ENCODE measurements at regions not wholly inside any gene's neighbourhood (a gene's known extent, or its start where the extent isn't known, plus 50 kb on each side); places are given as distances from the start of the nearest gene placed in this dataset.

DNA sequence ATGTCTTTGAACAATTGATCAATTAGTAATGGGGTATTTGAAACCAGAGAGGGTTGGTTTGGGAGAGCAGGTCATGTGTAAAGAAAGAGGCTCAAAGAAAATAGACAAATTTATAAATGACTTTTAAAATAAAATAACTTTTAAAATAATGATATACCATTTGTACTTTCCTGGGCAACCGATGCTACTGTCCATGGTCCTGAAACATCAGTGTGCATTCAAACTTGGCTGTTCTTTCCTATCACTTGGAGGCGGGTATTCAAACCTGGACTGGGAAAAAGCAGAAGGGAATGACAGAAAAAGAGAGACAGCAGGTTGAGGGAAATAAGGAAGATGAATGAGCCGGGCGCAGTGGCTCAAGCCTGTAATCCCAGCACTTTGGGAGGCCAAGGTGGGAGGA, 1446.4 kb upstream of the WWC1 start:
- H3K9me3 Mint-ChIP-seq: peaks cover 18% of the 10 kb centered on the region
- H3K36me3 Mint-ChIP-seq: no peaks in the 10 kb centered on the region
- H3K27ac Mint-ChIP-seq: no peak overlapping the region
- ATAC-seq: no peak
- H3K4me1 Mint-ChIP-seq: no peaks in the 10 kb centered on the region
- DNase-seq (ENCODE audit: low spot score in 2 of 2): no peak
- no peak overlapping the region for H3K4me3 Mint-ChIP-seq

DNA sequence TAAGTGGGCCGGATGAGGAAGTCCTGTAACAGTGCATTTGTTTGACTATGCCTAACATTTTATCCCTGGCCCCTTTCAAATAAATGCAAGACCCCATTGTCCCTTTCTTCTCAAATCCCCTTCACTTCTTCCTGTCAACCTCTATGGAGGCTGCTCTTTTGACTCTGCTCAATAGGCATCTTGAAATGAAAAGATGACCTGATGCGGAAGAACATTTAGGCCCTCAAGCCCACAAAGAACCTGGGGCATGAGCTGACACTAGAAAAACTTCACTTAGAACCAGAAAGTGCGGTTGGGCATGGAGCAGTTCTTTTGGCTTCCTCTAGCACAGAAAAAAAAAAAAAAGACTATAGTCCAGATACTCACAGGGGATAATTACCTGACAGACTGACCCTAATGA, 1434.7 kb upstream of the WWC1 start:
- H3K36me3 Mint-ChIP-seq: no peaks in the 10 kb centered on the region
- H3K4me1 Mint-ChIP-seq: no peaks in the 10 kb centered on the region
- H3K9me3 Mint-ChIP-seq: peaks cover 17% of the 10 kb centered on the region
- no peak overlapping the region for H3K27ac Mint-ChIP-seq
- H3K4me3 Mint-ChIP-seq: no peak overlapping the region
- no peak for DNase-seq (ENCODE audit: low spot score in 2 of 2)
- ATAC-seq: no peak

DNA sequence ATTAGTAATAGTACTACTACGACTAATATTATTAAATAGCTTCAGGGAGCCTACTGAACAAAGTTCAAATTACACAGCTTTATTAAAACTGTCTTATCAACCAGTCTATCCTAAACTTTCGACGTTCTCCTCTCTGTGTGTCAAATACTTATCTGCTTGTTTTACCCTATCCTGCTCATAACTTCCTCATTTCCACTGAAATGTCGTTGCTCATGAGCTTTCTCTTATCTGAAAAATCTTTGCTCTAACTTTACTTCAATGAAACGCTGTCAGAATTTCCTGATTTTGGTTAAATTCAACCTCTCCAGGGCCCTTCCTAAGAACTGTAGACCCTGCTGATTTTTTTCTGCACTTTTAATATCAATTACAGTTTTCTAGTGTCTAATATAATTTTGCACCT, 1431.0 kb upstream of the WWC1 start:
- Mint-ChIP-seq H3K4me1 (no peaks in the 10 kb centered on the region), H3K27ac (no peak overlapping the region), H3K36me3 (no peaks in the 10 kb centered on the region), H3K4me3 (no peak overlapping the region), H3K9me3 (peaks cover 24% of the 10 kb centered on the region)
- no peak for DNase-seq (ENCODE audit: low spot score in 2 of 2)
- ATAC-seq: no peak

DNA sequence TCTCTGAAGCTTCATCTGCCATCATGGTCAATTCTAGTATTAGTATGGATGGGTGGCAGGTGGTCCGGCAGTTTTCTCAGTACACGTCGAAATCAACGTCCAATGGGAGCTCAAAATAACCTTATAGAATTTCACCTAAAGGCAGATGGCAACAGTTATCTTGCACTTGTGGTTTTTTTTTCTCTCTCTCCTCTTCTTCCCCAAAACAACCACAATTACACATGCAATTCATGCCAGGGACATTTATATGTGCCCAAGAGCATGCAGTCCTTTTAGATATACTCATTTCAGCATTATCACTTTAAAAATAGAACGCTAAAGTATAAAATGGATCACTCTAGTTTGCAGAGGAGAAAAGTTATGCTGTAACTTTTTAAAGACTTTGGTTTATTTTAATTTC, 1428.9 kb upstream of the WWC1 start:
- Mint-ChIP-seq H3K9me3 (peaks cover 24% of the 10 kb centered on the region), H3K27ac (no peak overlapping the region), H3K4me1 (no peaks in the 10 kb centered on the region), H3K36me3 (no peaks in the 10 kb centered on the region), H3K4me3 (no peak overlapping the region)
- ATAC-seq (no peak), DNase-seq (ENCODE audit: low spot score in 2 of 2) (no peak)

DNA sequence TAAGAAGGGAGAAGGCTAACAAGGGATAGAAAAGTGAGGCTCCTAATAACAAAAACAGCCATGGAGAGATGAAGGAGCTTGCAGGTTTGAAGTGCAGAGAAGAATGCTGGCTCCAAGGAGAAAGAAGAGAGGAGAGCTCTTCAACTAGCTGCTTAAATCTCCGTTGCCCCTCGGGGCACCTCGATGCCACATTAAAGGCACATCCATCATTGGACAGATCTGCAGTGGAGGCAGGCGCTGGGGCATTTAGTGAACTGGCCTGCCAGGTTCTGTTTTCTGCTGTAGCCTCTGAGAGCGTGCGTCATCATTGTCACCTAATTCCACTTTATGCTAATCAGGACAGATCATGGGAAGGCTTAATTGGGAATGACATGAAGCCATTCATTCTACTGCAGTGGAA, 1426.2 kb upstream of the WWC1 start:
- Mint-ChIP-seq H3K36me3 (no peaks in the 10 kb centered on the region), H3K4me3 (no peak overlapping the region)
- ATAC-seq: no peak

DNA sequence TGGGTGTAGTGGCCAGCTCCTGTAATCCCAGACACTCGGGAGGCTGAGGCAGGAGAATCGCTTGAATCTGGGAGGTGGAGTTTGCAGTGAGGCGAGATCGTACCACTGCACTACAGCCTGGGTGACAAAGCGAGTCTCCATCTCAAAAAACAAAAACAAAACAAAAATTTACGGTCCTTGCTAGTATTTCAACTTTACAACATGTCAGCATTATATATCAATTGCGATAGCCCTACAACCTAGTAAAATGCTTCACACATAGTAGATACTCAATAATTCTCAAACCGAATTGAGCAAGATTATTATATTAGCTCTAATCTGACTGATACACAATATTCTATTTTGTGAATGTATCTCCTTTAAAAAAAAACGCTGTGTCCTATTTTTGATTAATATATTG, 1411.0 kb upstream of the WWC1 start:
- Mint-ChIP-seq H3K27ac (no peak overlapping the region), H3K36me3 (no peaks in the 10 kb centered on the region), H3K4me3 (no peak overlapping the region), H3K9me3 (peaks cover 11% of the 10 kb centered on the region), H3K4me1 (no peaks in the 10 kb centered on the region)
- DNase-seq (ENCODE audit: low spot score in 2 of 2): no peak
- no peak for ATAC-seq

More for the DNA sequence above, 1426.2 kb upstream of the WWC1 start:
- DNase-seq (ENCODE audit: low spot score in 2 of 2): no peak
- Mint-ChIP-seq H3K27ac (no peak overlapping the region), H3K9me3 (peaks cover 23% of the 10 kb centered on the region), H3K4me1 (no peaks in the 10 kb centered on the region)

DNA sequence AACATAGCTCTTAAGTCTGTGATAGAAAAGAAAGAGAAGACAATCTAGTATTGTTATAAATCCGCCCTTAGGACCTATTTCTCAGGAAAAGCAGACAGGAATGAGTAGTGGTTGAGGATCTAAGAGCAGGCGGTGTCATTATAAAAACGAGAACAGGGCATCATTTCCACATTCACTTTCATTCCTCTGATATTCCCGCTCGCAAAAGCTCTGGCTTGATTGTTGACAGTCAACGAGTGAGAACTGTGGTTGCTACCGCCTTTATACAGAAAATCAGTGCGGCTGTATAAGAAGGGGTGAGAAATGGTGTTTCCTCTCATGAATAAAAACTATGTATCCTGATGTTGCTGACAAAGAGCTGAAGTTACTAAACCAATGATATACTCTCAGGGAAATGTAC, 1409.6 kb upstream of the WWC1 start:
- Mint-ChIP-seq H3K4me1 (no peaks in the 10 kb centered on the region), H3K27ac (no peak overlapping the region), H3K4me3 (no peak overlapping the region), H3K9me3 (peaks cover 11% of the 10 kb centered on the region), H3K36me3 (no peaks in the 10 kb centered on the region)
- DNase-seq (ENCODE audit: low spot score in 2 of 2): no peak
- ATAC-seq: no peak

DNA sequence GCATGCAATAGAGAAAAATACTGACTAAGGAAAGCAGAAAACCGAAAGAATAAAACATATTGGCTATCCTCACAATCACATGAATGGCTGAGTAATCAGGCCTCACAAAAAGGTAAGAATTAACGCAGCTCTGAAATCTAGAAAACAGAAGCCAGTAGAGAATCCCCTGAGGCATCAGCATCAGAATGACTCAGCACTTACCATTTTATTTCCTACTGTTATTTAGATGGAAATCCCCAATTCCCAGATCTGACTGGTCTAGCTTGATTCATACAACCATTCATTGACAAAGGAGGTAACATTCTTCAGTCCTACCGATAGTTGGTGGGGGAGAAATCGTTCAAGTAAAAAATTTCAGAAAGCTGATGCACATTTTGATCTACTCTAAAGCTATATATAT, 1408.4 kb upstream of the WWC1 start:
- H3K27ac Mint-ChIP-seq: no peak overlapping the region
- no peak for ATAC-seq
- peaks cover 11% of the 10 kb centered on the region for H3K9me3 Mint-ChIP-seq
- H3K36me3 Mint-ChIP-seq: no peaks in the 10 kb centered on the region
- H3K4me3 Mint-ChIP-seq: no peak overlapping the region
- no peak for DNase-seq (ENCODE audit: low spot score in 2 of 2)
- H3K4me1 Mint-ChIP-seq: no peaks in the 10 kb centered on the region

DNA sequence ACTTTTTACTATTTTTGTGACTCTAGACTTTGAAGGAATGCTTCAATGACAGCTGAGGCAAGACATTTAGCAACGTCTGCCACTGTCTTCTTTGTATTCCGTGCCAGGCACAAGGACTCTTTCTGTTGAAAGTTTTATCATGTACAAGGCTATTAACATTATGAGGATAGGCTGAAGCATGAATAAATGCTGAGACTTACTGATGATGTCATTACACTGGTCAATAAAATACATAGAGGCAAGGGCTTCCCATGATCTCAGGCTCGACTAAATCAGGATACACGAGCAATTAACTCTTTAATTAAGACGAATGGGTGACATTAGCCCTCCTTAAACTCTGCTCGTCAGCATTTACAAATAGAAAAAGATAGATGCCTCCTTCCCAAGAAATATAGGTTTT, 1393.3 kb upstream of the WWC1 start:
- H3K27ac Mint-ChIP-seq: no peak overlapping the region
- ATAC-seq (no peak), DNase-seq (ENCODE audit: low spot score in 2 of 2) (no peak)
- peaks cover 14% of the 10 kb centered on the region for H3K9me3 Mint-ChIP-seq
- H3K4me3 Mint-ChIP-seq: no peak overlapping the region
- H3K4me1 Mint-ChIP-seq: no peaks in the 10 kb centered on the region
- H3K36me3 Mint-ChIP-seq: no peaks in the 10 kb centered on the region

DNA sequence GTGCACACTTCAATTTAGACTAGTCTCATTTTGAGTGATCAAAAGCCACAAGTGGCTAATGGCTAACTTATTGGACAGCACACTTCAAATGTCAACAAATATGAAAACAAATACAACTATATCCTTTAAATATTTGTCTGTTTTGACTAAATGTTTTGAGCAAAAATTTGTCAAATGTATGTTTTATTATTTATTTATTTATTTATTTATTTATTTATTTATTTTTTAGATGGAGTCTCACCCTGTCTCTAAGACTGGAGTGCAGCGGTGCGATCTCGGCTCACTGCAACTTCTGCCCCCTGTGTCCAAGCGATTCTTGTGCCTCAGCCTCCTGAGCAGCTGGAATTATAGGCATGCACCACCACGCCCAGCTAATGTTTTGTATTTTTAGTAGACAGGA, 1392.1 kb upstream of the WWC1 start:
- no peak for ATAC-seq
- no peak for DNase-seq (ENCODE audit: low spot score in 2 of 2)
- Mint-ChIP-seq H3K36me3 (no peaks in the 10 kb centered on the region), H3K27ac (no peak overlapping the region), H3K9me3 (peaks cover 14% of the 10 kb centered on the region), H3K4me3 (no peak overlapping the region), H3K4me1 (no peaks in the 10 kb centered on the region)

DNA sequence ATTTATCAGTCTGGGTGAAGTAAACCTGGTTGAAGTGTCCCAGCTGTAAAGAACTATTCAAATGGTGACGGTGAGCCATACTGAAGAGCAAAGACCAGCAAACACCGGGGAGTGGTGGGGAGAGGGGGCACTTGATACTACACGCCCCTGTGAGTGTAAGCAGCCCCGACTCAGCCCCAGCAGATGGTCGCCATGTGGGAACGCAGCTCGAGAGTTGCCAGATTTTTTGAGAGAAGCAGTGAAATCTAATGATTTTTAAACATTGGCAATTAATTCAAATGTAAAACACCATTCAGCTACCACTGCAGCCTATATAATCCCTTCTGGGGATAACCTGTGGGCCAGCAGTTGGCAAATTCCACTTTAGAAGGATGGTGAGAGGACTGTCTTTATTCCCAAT, 1386.9 kb upstream of the WWC1 start:
- no peak for ATAC-seq
- H3K27ac Mint-ChIP-seq: no peak overlapping the region
- H3K9me3 Mint-ChIP-seq: peaks cover 22% of the 10 kb centered on the region
- no peaks in the 10 kb centered on the region for H3K4me1 Mint-ChIP-seq
- DNase-seq (ENCODE audit: low spot score in 2 of 2): no peak
- no peaks in the 10 kb centered on the region for H3K36me3 Mint-ChIP-seq
- H3K4me3 Mint-ChIP-seq: no peak overlapping the region

DNA sequence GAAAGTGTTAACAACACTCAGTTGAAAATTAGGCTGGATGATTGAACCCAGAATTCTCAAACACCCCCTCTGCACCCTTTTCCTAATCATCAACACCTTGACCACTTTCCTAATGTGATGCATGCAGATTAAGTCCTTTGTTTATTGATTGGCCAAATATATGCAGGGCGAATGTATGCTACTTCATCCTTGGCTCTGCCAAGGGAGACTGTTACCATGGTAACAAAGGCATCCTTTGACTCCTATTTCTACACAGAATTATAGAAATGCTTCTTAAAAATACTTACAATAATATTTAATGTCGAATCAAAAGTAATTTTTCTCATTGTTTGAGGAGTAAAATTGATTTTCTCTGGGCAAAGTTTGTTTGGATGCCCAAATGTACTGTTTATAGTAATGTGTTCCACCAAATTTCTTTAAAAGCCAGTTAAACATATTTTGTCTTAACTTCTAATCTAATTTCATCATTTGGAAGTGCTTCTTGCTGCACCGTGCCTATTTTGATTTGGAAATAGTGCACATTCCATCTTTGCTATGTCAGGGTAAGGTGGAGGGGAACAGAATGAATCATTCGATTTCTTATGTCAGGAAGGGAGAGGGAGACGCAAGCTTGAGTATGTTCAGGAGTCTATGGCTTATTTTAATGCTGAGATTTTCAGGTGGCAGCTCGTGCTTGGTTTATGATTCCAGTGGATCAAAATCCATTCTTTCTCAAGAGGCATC, 1384.3 kb upstream of the WWC1 start:
- Mint-ChIP-seq H3K4me3 (no peak overlapping the region), H3K9me3 (peaks cover 12% of the 10 kb centered on the region), H3K27ac (no peak overlapping the region), H3K4me1 (no peaks in the 10 kb centered on the region), H3K36me3 (no peaks in the 10 kb centered on the region)
- ATAC-seq: no peak
- no peak for DNase-seq (ENCODE audit: low spot score in 2 of 2)

DNA sequence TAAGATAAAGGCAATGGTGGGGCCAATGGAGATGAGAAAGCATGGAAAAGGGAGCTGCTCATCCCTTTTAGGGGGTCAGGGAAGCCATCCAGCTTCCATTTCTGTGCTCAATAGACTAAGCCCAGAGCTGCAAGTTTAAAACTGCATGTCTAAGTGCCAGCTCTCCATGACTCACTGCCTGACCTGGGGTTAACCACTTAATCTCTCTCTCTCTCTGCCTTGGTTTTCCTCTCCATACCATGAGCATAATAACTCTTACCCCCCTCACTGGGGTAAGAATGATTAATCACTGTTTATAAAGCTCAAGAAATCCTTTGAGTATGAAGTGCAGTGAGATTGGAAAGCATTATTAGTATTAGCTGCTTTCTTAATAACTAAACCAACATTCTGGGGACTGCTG, 1382.4 kb upstream of the WWC1 start:
- DNase-seq (ENCODE audit: low spot score in 2 of 2) (no peak), ATAC-seq (no peak)
- Mint-ChIP-seq H3K27ac (no peak overlapping the region), H3K9me3 (peaks cover 12% of the 10 kb centered on the region), H3K36me3 (no peaks in the 10 kb centered on the region), H3K4me1 (no peaks in the 10 kb centered on the region), H3K4me3 (no peak overlapping the region)

DNA sequence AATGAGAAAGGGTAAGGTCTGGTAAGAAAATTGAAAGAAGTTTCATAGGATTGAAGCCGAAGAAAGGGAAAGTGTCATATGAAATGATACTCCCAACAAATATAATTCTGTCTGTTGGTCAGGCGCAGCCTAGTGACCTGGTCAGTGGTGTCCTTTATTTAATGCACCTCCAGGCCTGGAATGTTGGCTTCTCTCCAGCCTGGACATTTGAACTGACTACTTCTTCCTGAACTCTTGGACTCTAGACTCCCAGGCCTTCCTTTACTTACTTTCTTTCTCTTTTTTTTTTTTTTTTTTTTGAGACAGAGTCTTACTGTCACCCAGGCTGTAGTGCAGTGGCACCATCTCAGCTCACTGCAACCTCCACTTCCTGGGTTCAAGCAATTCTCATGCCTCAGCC, 1381.5 kb upstream of the WWC1 start:
- ATAC-seq: no peak
- peaks cover 10% of the 10 kb centered on the region for H3K9me3 Mint-ChIP-seq
- no peak overlapping the region for H3K27ac Mint-ChIP-seq
- DNase-seq (ENCODE audit: low spot score in 2 of 2): no peak
- no peaks in the 10 kb centered on the region for H3K36me3 Mint-ChIP-seq
- H3K4me1 Mint-ChIP-seq: no peaks in the 10 kb centered on the region
- no peak overlapping the region for H3K4me3 Mint-ChIP-seq

DNA sequence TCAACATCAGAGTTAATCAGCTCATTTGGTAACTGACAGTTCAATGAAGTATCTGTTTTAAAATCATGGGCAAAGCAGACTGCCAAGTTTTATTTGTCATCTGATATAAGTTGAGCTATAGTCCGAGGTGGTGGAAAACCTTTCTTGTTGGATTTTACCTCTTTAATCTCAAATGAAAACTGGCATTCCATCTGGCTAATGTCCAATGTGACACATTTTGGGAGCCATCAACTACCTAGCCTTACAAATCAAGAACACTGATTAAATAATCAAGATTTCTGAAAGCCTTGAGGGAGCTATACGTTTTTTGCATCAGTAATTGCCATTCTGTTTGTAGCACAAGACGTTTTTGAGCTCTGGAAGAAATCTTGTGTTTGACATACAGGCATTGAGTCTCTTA, 1380.5 kb upstream of the WWC1 start:
- H3K9me3 Mint-ChIP-seq: peaks cover 10% of the 10 kb centered on the region
- no peak for DNase-seq (ENCODE audit: low spot score in 2 of 2)
- H3K27ac Mint-ChIP-seq: no peak overlapping the region
- H3K4me1 Mint-ChIP-seq: no peaks in the 10 kb centered on the region
- H3K4me3 Mint-ChIP-seq: no peak overlapping the region
- H3K36me3 Mint-ChIP-seq: no peaks in the 10 kb centered on the region
- ATAC-seq: no peak

DNA sequence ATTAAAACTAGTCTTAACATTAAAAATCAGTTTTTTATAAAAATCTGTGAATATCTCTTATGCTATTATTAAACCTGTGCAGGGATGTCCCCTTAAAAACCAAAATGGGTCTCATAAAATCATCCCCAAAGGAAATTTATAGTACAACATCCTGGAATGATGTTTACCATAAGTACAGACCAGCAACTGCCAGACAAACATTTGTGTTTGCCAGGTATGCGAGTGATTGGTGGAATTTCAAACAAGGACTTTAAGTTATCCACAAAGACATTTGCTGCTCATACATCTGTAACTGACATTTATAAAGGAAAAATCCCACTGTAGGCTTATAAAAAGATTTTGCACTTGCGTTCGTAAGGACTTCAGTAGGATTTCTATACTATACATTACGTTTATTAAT, 1375.4 kb upstream of the WWC1 start:
- peaks cover 12% of the 10 kb centered on the region for H3K9me3 Mint-ChIP-seq
- no peak for ATAC-seq

DNA sequence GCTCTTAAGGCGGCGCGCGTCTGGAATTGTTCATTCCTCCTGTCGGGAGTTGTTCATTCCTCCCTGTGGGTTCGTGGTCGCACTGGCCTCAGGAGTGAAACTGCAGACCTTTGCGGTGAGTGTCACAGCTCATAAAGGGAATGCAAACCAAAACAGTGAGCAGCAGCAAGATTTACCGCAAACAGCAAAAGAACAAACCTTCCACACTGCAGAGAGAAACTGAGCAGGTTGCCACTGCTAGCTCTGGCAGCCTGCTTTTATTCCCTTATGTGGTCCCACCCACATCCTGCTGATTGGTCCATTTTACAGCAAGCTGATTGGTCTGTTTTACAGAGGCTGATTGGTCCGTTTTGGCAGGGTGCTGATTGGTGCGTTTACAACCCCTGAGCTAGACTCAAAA, 1365.3 kb upstream of the WWC1 start:
- Mint-ChIP-seq H3K4me3 (no peak overlapping the region), H3K9me3 (peaks cover 23% of the 10 kb centered on the region), H3K36me3 (no peaks in the 10 kb centered on the region), H3K27ac (no peak overlapping the region), H3K4me1 (no peaks in the 10 kb centered on the region)
- DNase-seq (ENCODE audit: low spot score in 2 of 2) (no peak), ATAC-seq (no peak)

More for the DNA sequence above, 1375.4 kb upstream of the WWC1 start:
- no peak overlapping the region for H3K27ac Mint-ChIP-seq
- no peaks in the 10 kb centered on the region for H3K4me1 Mint-ChIP-seq
- no peak overlapping the region for H3K4me3 Mint-ChIP-seq
- no peak for DNase-seq (ENCODE audit: low spot score in 2 of 2)
- H3K36me3 Mint-ChIP-seq: no peaks in the 10 kb centered on the region
